Lower leg skin (tissue), 4 donors: ENCODE measurements at regions not wholly inside any gene's neighbourhood (a gene's known extent, or its start where the extent isn't known, plus 50 kb on each side); places are given as distances from the start of the nearest gene placed in this dataset.

Experiments used
- DNase-seq, 2 donors: peaks; one replicate each; pipeline ENCODE4 v3.0.0-alpha.2; 2019; ENCODE audit warnings: low spot score in 2 of 2
- H3K4me3 ChIP-seq: fragments of 200-600 bp; sonication (generic); 2 replicates; pipeline ENCODE4 v1.5.1; 2017; ENCODE audit warnings: mild to moderate bottlenecking, low read depth; ENCODE audit not compliant: poor library complexity, severe bottlenecking
- CTCF ChIP-seq, 3 donors: fragments of 450-650 bp; IDR thresholded peaks; one replicate each; pipeline ENCODE4 v1.5.1; 2016; ENCODE audit warnings: antibody characterized with exemption in 3 of 3, mild to moderate bottlenecking in 3 of 3, moderate library complexity in 2 of 3
- POLR2A ChIP-seq, 2 donors: fragments of 450-650 bp; IDR thresholded peaks; one replicate each; pipeline ENCODE4 v1.6.1; 2016 to 2017; ENCODE audit warnings: antibody characterized with exemption in 2 of 2, mild to moderate bottlenecking in 1 of 2, moderate library complexity in 1 of 2
- WGBS, 2 donors: methylation state at CpG; one replicate each; pipeline ENCODE4 v1.1.5; 2018; 5-methylcytosine and 5-hydroxymethylcytosine counted together
- intact Hi-C: fragments of 100-400 bp; cut with DNase I; formaldehyde crosslinking; loops from one replicate; pipeline ENCODE4 v1.15.0; 2023; ENCODE audit warnings: low total_unique reads

- no peak for TF ChIP-seq POLR2A (IDR thresholded peaks at IDR 0.05)
- no peak for TF ChIP-seq CTCF (IDR thresholded peaks at IDR 0.05)
- DNase-seq, result no peak
- 82 to 85% methylated on average over 2 of the region's 2 CpGs for WGBS, 2 donors
- H3K4me3 ChIP-seq, result no peak overlapping the region
- intact Hi-C loops, result no loop called here
Measured at GRCh38 chr1:195577748-195578147, 1030.5 kb downstream of the KCNT2 start.

- intact Hi-C loops, result no loop called here
- H3K4me3 ChIP-seq, result no peak overlapping the region
- TF ChIP-seq POLR2A (IDR thresholded peaks at IDR 0.05), result no peak
- no peak for TF ChIP-seq CTCF (IDR thresholded peaks at IDR 0.05)
- DNase-seq, result no peak
Measured at GRCh38 chr1:195576641-195577040, 1031.6 kb downstream of the KCNT2 start.

- intact Hi-C loops, result no loop called here
- DNase-seq, result no peak
- TF ChIP-seq POLR2A (IDR thresholded peaks at IDR 0.05) (no peak), CTCF (IDR thresholded peaks at IDR 0.05) (no peak)
- H3K4me3 ChIP-seq, result no peak overlapping the region
Measured at GRCh38 chr1:195574511-195574910, 1033.7 kb downstream of the KCNT2 start.

- DNase-seq, result no peak
- TF ChIP-seq POLR2A (IDR thresholded peaks at IDR 0.05) (no peak), CTCF (IDR thresholded peaks at IDR 0.05) (no peak)
- no peak overlapping the region for H3K4me3 ChIP-seq
- intact Hi-C loops, result no loop called here
- WGBS, 2 donors, result 74 to 83% methylated on average over 3 of the region's 3 CpGs
Measured at GRCh38 chr1:195569934-195570333, 1038.3 kb downstream of the KCNT2 start.

GRCh38 chr1:195568389-195568788 is 1039.9 kb downstream of the KCNT2 start:
- intact Hi-C loops, result no loop called here
- no peak overlapping the region for H3K4me3 ChIP-seq
- TF ChIP-seq CTCF (IDR thresholded peaks at IDR 0.05) (no peak), POLR2A (IDR thresholded peaks at IDR 0.05) (no peak)
- no peak for DNase-seq

GRCh38 chr1:195562074-195562473 is 1046.2 kb downstream of the KCNT2 start:
- TF ChIP-seq POLR2A (IDR thresholded peaks at IDR 0.05), result no peak
- no peak for TF ChIP-seq CTCF (IDR thresholded peaks at IDR 0.05)
- DNase-seq, result no peak
- H3K4me3 ChIP-seq, result no peak overlapping the region
- WGBS, 2 donors, result 86 to 93% methylated on average over 2 of the region's 2 CpGs
- intact Hi-C loops, result no loop called here
